ENCODE measurements at regions not wholly inside any gene's neighbourhood (a gene's known extent, or its start where the extent isn't known, plus 50 kb on each side); places are given as distances from the start of the nearest gene placed in this dataset.

- Mint-ChIP-seq H3K27ac (no peak overlapping the region), H3K36me3 (ENCODE audit: low read depth) (no peaks in the 10 kb centered on the region), H3K9me3 (peaks cover 2% of the 10 kb centered on the region), H3K4me3 (no peak overlapping the region), H3K4me1 (peaks cover 11% of the 10 kb centered on the region), H3K27me3 (ENCODE audit: insufficient read depth) (no peaks in the 10 kb centered on the region)
- no peaks in the 10 kb centered on the region for H3K36me3 ChIP-seq (ENCODE audit: control insufficient read depth, insufficient read depth, low read length)
- H3K9ac ChIP-seq (ENCODE audit: extremely low read depth, low read length, poor library complexity, severe bottlenecking): no peak overlapping the region
- 86 to 100% methylated on average over 1 to 3 of the region's 3 CpGs for WGBS, 2 experiments (ENCODE audit: insufficient coverage in 1 of 2, insufficient read length in 1 of 2)
- no peaks in the 10 kb centered on the region for H3K27me3 ChIP-seq (ENCODE audit: control insufficient read depth, insufficient read depth, low read length, poor library complexity, severe bottlenecking)
- TF ChIP-seq, protein P1, sequence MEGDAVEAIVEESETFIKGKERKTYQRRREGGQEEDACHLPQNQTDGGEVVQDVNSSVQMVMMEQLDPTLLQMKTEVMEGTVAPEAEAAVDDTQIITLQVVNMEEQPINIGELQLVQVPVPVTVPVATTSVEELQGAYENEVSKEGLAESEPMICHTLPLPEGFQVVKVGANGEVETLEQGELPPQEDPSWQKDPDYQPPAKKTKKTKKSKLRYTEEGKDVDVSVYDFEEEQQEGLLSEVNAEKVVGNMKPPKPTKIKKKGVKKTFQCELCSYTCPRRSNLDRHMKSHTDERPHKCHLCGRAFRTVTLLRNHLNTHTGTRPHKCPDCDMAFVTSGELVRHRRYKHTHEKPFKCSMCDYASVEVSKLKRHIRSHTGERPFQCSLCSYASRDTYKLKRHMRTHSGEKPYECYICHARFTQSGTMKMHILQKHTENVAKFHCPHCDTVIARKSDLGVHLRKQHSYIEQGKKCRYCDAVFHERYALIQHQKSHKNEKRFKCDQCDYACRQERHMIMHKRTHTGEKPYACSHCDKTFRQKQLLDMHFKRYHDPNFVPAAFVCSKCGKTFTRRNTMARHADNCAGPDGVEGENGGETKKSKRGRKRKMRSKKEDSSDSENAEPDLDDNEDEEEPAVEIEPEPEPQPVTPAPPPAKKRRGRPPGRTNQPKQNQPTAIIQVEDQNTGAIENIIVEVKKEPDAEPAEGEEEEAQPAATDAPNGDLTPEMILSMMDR (conservative IDR thresholded peaks at IDR 0.05): no peak
- H3K4me1 ChIP-seq (ENCODE audit: control insufficient read depth, insufficient read depth, low read length): peaks cover 6% of the 10 kb centered on the region
- no peak overlapping the region for H3K27ac ChIP-seq (ENCODE audit: low read depth, low read length)
- DNase-seq: no peak
- no peaks in the 10 kb centered on the region for H3K9me3 ChIP-seq (ENCODE audit: control insufficient read depth, low read length)
- H3K4me3 ChIP-seq (ENCODE audit: low read length): no peak overlapping the region
These were observed 129.5 kb upstream of the NCOR2 start for GRCh38 chr12:124696693-124697476.

DNA sequence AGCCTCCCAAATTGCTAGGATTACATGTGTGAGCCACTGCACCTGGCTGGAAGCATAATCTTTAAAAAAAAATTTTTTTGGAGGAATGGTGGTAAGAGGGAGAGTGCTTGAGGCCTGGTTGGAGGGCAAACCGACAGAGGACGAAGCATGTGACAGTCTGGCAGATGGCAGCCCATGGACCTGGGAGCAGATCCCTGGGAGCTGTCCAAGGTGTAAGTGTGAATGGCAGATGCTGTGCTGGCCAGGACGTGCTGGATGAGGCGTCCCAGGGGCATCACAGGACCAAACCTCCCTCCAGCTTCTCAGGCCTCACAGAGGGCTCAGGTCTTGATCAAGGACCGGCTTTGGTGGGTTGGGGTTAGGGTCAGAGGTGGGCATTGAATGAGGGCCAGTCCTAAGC, 128.4 kb upstream of the NCOR2 start:
- peak; percentile 85 for DNase-seq
- H3K9me3 ChIP-seq (ENCODE audit: control insufficient read depth, low read length): no peaks in the 10 kb centered on the region
- Mint-ChIP-seq H3K36me3 (ENCODE audit: low read depth) (no peaks in the 10 kb centered on the region), H3K4me3 (no peak overlapping the region), H3K9me3 (peaks cover 2% of the 10 kb centered on the region), H3K4me1 (peaks cover 6% of the 10 kb centered on the region), H3K27ac (no peak overlapping the region), H3K27me3 (ENCODE audit: insufficient read depth) (no peaks in the 10 kb centered on the region)
- H3K4me3 ChIP-seq (ENCODE audit: low read length): no peak overlapping the region
- H3K4me1 ChIP-seq (ENCODE audit: control insufficient read depth, insufficient read depth, low read length): peaks cover 4% of the 10 kb centered on the region
- no peaks in the 10 kb centered on the region for H3K36me3 ChIP-seq (ENCODE audit: control insufficient read depth, insufficient read depth, low read length)
- no peaks in the 10 kb centered on the region for H3K27me3 ChIP-seq (ENCODE audit: control insufficient read depth, insufficient read depth, low read length, poor library complexity, severe bottlenecking)
- WGBS, 2 experiments (ENCODE audit: insufficient coverage in 1 of 2, insufficient read length in 1 of 2): 75 to 92% methylated on average over 2 to 5 of the region's 5 CpGs
- TF ChIP-seq, protein P1 (conservative IDR thresholded peaks at IDR 0.05): no peak
- no peak overlapping the region for H3K9ac ChIP-seq (ENCODE audit: extremely low read depth, low read length, poor library complexity, severe bottlenecking)
- no peak overlapping the region for H3K27ac ChIP-seq (ENCODE audit: low read depth, low read length)

DNA sequence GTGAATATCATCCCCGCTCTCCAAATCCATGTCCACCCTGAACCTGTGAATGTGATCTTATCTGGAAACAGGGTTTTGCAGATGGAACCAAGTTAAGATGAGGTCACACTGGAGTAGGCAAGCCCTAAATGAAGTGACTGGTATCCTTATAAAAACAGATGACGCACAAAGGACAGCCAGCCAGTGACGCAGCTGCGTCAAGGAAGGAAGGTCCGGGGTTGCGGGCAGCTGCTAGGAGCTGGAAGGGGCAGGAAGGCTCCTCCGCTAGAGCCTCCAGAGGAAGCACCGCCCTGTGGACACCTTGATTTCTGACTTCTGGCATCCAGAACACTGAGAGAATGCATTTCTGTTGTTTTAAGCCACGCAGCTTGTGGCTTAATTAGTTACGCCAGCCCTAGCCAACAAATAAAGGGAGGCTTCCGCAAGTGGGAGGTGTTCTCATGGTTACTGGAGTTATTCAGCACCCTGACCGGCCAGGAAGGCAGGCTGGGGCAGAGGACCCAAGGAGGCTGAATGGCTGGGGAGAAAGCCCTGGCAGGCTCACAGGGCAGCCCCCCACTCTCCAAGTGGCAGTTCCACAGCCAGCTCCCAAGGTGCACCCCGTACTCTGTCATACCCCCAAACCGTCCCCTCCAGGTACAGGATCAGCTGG, 127.6 kb upstream of the NCOR2 start:
- no peaks in the 10 kb centered on the region for H3K27me3 ChIP-seq (ENCODE audit: control insufficient read depth, insufficient read depth, low read length, poor library complexity, severe bottlenecking)
- Mint-ChIP-seq H3K36me3 (ENCODE audit: low read depth) (no peaks in the 10 kb centered on the region), H3K27ac (no peak overlapping the region), H3K4me1 (peaks cover 3% of the 10 kb centered on the region), H3K9me3 (peaks cover 2% of the 10 kb centered on the region), H3K4me3 (no peak overlapping the region), H3K27me3 (ENCODE audit: insufficient read depth) (no peaks in the 10 kb centered on the region)
- no peak overlapping the region for H3K9ac ChIP-seq (ENCODE audit: extremely low read depth, low read length, poor library complexity, severe bottlenecking)
- H3K4me1 ChIP-seq (ENCODE audit: control insufficient read depth, insufficient read depth, low read length): no peaks in the 10 kb centered on the region
- TF ChIP-seq, protein P1 (conservative IDR thresholded peaks at IDR 0.05): no peak
- H3K27ac ChIP-seq (ENCODE audit: low read depth, low read length): no peak overlapping the region
- 80 to 85% methylated on average over 11 to 14 of the region's 14 CpGs for WGBS, 2 experiments (ENCODE audit: insufficient coverage in 1 of 2, insufficient read length in 1 of 2)
- DNase-seq: no peak
- no peak overlapping the region for H3K4me3 ChIP-seq (ENCODE audit: low read length)
- no peaks in the 10 kb centered on the region for H3K36me3 ChIP-seq (ENCODE audit: control insufficient read depth, insufficient read depth, low read length)
- no peaks in the 10 kb centered on the region for H3K9me3 ChIP-seq (ENCODE audit: control insufficient read depth, low read length)

Data from endodermal cell (in vitro differentiated cells).